ENCODE measurements at regions not wholly inside any gene's neighbourhood (a gene's known extent, or its start where the extent isn't known, plus 50 kb on each side); places are given as distances from the start of the nearest gene placed in this dataset.

GRCh38 chr12:4107436-4107878, 166.1 kb upstream of the CCND2 start:
- peak in 1 of 2 donors; percentile 42 for DNase-seq

DNA sequence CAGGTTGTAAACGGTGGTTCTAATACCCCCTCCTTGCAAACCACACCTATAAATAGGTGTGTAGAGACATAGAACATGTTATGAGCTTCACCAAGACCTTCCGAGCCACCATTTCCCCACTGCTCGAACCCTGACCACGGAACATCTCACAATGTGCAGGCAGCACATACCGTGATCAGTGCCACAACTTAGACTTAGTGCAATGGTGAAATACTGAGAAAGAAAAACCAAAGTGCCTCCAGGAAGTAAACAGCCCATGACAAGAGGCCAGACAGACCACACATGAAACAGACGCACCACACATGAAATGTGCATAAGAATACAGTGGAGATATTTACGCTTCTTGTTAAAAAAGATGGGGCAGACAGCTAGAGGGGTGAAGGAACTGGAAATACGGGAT, 166.9 kb upstream of the CCND2 start:
- DNase-seq: no peak

GRCh38 chr12:4104722-4105244, 168.8 kb upstream of the CCND2 start:
- DNase-seq: no peak

GRCh38 chr12:4099276-4099675, 174.3 kb upstream of the CCND2 start:
- DNase-seq: no peak

- no peak for DNase-seq
Observed at GRCh38 chr12:4091016-4091743, 182.4 kb upstream of the CCND2 start.

- no peak for DNase-seq
Observed at GRCh38 chr12:4089956-4090355, 183.6 kb upstream of the CCND2 start.

- DNase-seq: peak in 1 of 2 donors; percentile 51
Observed at GRCh38 chr12:4089121-4089606, 184.4 kb upstream of the CCND2 start.

DNA sequence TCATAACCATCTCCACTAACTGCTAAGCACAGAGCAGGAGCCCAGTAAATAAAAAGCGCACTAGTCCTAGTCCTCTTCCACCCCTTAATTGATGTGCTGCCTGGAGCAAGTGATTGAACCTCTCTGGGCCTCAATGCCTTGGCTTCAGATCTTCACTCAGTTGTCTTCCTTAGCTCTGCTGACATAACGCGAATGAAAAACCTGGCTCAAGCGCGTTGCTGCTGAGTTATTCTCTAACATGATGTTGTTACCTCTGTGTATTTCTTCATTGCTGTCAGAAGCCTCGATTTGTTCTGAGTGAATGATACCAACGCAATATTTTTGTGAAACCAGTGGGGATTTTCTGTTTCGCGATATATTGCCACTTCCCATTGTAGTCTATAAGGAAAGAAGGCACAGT, 185.1 kb upstream of the CCND2 start:
- DNase-seq: no peak

DNA sequence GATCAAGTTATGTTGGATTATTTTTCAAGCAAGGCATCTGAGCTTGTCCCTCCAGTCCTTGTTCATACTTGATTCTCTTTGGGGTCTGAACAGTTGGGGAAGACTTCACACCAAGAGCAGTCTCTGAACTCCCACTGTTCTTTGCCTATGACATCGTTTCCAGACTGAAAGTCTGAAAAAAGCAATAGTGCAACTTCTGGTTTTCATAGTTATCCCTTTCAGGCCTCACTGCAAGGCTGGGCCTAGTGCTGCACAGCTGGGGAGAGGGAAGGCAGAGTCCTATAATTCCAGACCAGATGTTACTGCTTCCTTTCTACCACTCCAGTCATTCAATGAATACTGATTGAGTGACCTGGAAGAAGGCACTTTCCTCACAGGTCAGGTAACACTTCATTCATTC, 187.1 kb upstream of the CCND2 start:
- no peak for DNase-seq

GRCh38 chr12:4084573-4084972, 189.0 kb upstream of the CCND2 start:
- DNase-seq: peak; percentile 75

- no peak for DNase-seq
Observed at GRCh38 chr12:4082809-4083403, 190.7 kb upstream of the CCND2 start.

DNA sequence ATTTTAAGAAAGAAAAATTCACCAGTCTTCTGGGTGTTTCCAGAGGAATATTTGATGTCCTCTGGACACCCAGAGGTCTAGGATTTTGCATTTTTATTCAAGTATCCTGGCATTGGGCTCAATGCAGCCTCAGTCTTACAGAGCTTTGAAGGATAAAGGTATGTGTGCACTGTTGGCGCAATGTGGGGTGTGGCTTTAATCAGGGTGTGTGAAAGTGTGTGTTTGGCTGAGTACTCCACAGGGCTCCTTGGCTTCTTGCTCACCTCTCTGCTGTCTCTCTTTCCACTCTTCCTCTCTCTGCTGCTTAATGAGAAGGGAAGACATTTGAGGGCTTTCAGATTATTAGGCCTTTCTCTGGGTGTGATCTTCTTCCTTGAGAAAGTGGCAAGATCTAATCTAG, 193.3 kb upstream of the CCND2 start:
- DNase-seq: no peak

DNA sequence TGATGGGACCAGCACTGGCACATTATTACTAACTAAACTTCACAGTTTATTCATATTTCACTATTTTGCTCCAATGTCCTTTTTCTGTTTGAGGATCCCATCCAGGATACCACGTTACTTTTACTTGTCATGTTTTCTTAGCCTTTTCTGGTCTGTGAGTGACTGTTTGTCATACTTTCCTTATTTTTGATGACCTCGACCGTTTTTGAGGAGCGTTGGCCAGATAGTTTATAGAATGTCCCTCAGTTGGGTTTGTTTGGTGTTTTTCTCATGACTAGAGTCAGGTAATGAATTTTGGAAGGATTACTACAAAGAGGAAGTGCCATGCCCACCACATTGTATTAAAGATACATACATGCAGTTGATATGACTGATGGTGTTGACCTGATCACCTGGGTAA, 199.4 kb upstream of the CCND2 start:
- DNase-seq: no peak

GRCh38 chr12:4069670-4070010, 196.4 kb upstream of the PARP11 start:
- no peak for DNase-seq

DNA sequence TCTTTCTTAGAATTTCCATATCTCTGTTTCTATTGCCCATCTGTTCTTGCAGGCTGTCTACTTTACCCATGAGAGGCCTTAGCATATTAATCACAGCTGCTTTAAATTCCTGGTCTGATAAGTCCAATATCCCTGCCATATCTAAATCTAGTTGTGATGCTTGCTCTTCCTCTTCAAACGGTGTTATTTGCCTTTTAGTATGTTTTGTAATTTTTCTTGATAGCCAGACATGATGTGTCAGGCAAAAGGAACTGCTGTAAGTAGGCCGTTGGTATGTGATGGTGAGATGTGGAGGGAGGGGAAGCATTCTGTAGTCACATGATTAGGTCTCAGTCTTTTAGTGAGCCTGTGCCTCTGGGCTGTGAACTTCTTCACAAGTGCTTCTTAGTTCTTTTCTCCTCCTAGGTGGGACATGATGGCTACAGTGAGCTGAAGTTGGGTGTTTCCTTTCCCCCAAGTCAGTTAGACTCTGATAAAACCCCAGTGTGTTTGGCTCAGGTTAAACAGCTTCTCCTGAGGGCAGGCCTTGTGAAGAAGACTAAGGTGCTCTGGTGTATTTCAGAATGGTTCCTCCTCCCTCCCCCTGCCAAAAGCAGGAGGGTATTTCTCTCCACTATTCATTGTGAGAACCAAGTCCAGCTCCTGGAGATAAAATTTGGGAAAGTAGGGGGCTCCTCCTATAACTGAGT, 195.9 kb upstream of the PARP11 start:
- no peak for DNase-seq

- no peak for DNase-seq
Observed at GRCh38 chr12:4064008-4064407, 190.8 kb upstream of the PARP11 start.

DNA sequence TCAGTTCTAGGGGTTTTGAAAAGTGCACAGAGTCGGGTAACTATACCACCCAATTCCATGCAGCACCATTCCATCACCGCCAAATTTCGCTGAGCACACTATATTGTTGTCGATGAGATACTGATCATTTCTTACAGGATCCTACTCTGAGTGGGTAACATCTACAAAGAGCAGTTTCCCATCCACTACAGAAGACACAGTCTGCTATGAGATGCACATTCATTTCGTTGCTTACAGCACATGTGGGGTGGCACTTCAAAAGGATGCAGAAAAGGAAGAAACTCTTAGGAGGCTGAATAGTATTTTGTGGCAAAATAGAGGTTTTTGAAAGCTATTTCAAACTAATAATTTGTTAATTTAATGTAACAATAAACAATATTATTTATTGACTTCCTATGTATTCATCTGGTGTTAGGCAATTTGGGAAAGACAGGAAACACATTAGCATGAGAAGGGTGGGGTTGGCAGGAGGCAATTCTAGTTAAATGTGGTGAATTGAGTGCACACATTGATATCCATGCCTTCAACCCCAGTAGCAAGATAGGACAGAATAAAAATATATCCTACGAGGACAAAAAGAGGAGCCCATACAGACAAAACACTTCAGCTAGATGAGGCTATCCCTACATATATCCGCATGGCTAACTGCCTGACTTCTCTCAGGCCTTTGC, 186.8 kb upstream of the PARP11 start:
- no peak for DNase-seq

- DNase-seq: no peak
Observed at GRCh38 chr12:4056910-4057845, 184.0 kb upstream of the PARP11 start.

DNA sequence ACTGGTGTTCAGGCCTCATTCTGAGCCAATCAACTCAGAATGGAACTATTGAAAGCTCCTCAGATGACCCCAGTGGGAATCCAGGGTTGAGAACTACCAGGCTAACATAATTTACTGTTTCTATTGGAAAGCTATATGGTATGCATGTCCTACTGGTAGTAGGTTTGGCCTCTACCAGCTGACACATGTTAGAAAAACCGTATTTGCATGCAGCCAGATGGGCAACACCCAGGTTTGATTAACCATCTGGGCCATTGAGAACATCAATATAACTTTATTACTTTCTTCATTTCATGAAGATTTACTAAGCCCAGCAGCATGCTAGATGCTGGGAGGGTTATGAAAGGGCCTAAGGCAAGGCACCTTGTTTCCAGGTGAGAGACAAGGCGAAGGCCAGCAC, 181.4 kb upstream of the PARP11 start:
- DNase-seq: no peak

DNA sequence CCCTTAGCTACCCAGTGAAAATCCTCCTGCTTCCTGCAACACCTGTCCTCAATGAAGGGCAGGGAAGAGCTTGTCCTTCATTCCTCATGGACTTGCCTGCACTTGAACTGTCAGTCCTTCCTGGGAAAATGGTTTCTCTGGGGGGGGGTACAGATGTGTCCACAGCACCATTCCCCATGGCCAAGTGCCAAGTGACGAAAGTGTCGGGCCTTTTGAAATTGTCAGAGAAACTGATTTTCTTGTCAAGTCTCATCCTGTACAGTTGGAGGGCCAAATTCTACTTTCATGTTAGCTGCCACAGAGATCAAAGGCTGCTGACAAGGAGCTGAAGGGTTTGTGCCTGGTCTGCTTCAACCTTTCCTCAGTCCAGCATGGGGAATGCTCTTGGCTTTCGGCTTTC, 179.5 kb upstream of the PARP11 start:
- no peak for DNase-seq

DNA sequence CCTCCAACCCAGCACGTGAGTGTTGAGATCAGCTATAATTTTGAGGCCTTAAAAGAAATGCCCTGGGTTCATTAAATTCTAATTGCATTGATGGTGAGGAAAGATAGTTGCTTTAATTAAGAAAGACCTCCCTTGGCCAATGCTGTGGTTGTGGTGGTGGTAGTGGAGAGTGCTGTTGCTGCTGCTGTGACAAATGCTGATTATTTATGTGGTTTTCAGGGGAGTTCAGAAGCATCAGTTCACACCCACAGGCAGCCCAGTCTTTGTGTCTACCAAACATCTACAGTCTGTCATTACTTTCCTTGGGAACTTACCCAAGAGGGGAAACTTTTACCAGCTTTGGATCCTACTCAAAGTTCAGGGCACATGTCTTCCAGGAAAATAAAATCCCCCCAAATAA, 178.4 kb upstream of the PARP11 start:
- no peak for DNase-seq
